HK-2 (cell line): ENCODE measurements at regions not wholly inside any gene's neighbourhood (a gene's known extent, or its start where the extent isn't known, plus 50 kb on each side); places are given as distances from the start of the nearest gene placed in this dataset.
"Not testable (repeated sequence)": the region's sequence is repeated elsewhere in the genome, so short reads cannot be mapped to it uniquely, and the experiment has no call there.

Experiments used
- DNase-seq: peaks from one replicate; pipeline ENCODE4 v3.0.0-alpha.2; 2018; ENCODE audit not compliant: unreplicated experiment

GRCh38 chr19:28631961-28632360, 581.0 kb downstream of the UQCRFS1 start:
- no peak for DNase-seq

- no peak for DNase-seq
These were observed 585.3 kb downstream of the UQCRFS1 start for GRCh38 chr19:28627669-28628068.

- not testable (repeated sequence) for DNase-seq
These were observed 586.5 kb downstream of the UQCRFS1 start for GRCh38 chr19:28626407-28626806.

- DNase-seq, result no peak
These were observed 593.0 kb downstream of the UQCRFS1 start for GRCh38 chr19:28619816-28620429.

GRCh38 chr19:28618504-28618903, 594.4 kb downstream of the UQCRFS1 start:
- no peak for DNase-seq

GRCh38 chr19:28615966-28616365, 597.0 kb downstream of the UQCRFS1 start:
- DNase-seq, result no peak

- DNase-seq, result no peak
These were observed 597.4 kb downstream of the UQCRFS1 start for GRCh38 chr19:28615546-28615916.

- no peak for DNase-seq
These were observed 598.1 kb downstream of the UQCRFS1 start for GRCh38 chr19:28614634-28615545.

GRCh38 chr19:28612275-28612769, 600.6 kb downstream of the UQCRFS1 start:
- no peak for DNase-seq

- not testable (repeated sequence) for DNase-seq
These were observed 601.6 kb downstream of the UQCRFS1 start for GRCh38 chr19:28611227-28611914.

GRCh38 chr19:28610731-28611130, 602.2 kb downstream of the UQCRFS1 start:
- no peak for DNase-seq

- DNase-seq, result no peak
These were observed 603.0 kb downstream of the UQCRFS1 start for GRCh38 chr19:28609944-28610343.

- DNase-seq, result no peak
These were observed 603.7 kb downstream of the UQCRFS1 start for GRCh38 chr19:28609091-28609755.

GRCh38 chr19:28608292-28608691, 604.7 kb downstream of the UQCRFS1 start:
- DNase-seq, result no peak

GRCh38 chr19:28607066-28607583, 605.8 kb downstream of the UQCRFS1 start:
- no peak for DNase-seq

- no peak for DNase-seq
These were observed 606.5 kb downstream of the UQCRFS1 start for GRCh38 chr19:28606269-28607032.

GRCh38 chr19:28605501-28606268, 607.3 kb downstream of the UQCRFS1 start:
- no peak for DNase-seq

- no peak for DNase-seq
These were observed 609.5 kb downstream of the UQCRFS1 start for GRCh38 chr19:28603453-28603852.

GRCh38 chr19:28602675-28603298, 610.2 kb downstream of the UQCRFS1 start:
- DNase-seq, result no peak
